WI38 (cell line): ENCODE measurements at regions not wholly inside any gene's neighbourhood (a gene's known extent, or its start where the extent isn't known, plus 50 kb on each side); places are given as distances from the start of the nearest gene placed in this dataset.

Experiments used
- H3K4me3 ChIP-seq: 2 replicates; pipeline ENCODE4 v1.5.1; 2011; ENCODE audit warnings: low read depth, mild to moderate bottlenecking, control low read depth, low read length
- CTCF ChIP-seq: IDR thresholded peaks from 2 replicates; pipeline ENCODE4 v1.5.1; 2012; ENCODE audit warnings: low read depth, mild to moderate bottlenecking, control low read depth, low read length

- no peak for TF ChIP-seq CTCF
- H3K4me3 ChIP-seq, result no peak overlapping the region
Observed at GRCh38 chr3:146772211-146772743, 167.1 kb upstream of the PLSCR5 start.

GRCh38 chr3:146770881-146771280, 165.7 kb upstream of the PLSCR5 start:
- no peak for TF ChIP-seq CTCF
- H3K4me3 ChIP-seq, result no peak overlapping the region

- H3K4me3 ChIP-seq, result no peak overlapping the region
- no peak for TF ChIP-seq CTCF
Observed at GRCh38 chr3:146770301-146770700, 165.2 kb upstream of the PLSCR5 start.

- TF ChIP-seq CTCF, result no peak
- no peak overlapping the region for H3K4me3 ChIP-seq
Observed at GRCh38 chr3:146757759-146758158, 152.6 kb upstream of the PLSCR5 start.

GRCh38 chr3:146750196-146750595, 145.1 kb upstream of the PLSCR5 start:
- no peak overlapping the region for H3K4me3 ChIP-seq
- TF ChIP-seq CTCF, result no peak

GRCh38 chr3:146747928-146748327, 142.8 kb upstream of the PLSCR5 start:
- TF ChIP-seq CTCF, result no peak
- H3K4me3 ChIP-seq, result no peak overlapping the region

GRCh38 chr3:146747051-146747450, 141.9 kb upstream of the PLSCR5 start:
- no peak for TF ChIP-seq CTCF

More at GRCh38 chr3:146747051-146747450, 141.9 kb upstream of the PLSCR5 start:
- H3K4me3 ChIP-seq, result no peak overlapping the region
